ENCODE measurements at regions not wholly inside any gene's neighbourhood (a gene's known extent, or its start where the extent isn't known, plus 50 kb on each side); places are given as distances from the start of the nearest gene placed in this dataset.

- no peak for DNase-seq (ENCODE audit: low read depth)
Measured at GRCh38 chr1:239733995-239734394, 347.6 kb downstream of the CHRM3 start.

- DNase-seq (ENCODE audit: low read depth): no peak
Measured at GRCh38 chr1:239735111-239735510, 348.7 kb downstream of the CHRM3 start.

- DNase-seq (ENCODE audit: low read depth): no peak
Measured at GRCh38 chr1:239736479-239736878, 350.1 kb downstream of the CHRM3 start.

- no peak for DNase-seq (ENCODE audit: low read depth)
Measured at GRCh38 chr1:239739375-239739774, 352.3 kb upstream of the FMN2 start.

- no peak for DNase-seq (ENCODE audit: low read depth)
Measured at GRCh38 chr1:239739919-239740318, 351.8 kb upstream of the FMN2 start.

GRCh38 chr1:239742416-239743109, 349.1 kb upstream of the FMN2 start:
- no peak for DNase-seq (ENCODE audit: low read depth)

GRCh38 chr1:239744851-239745250, 346.8 kb upstream of the FMN2 start:
- no peak for DNase-seq (ENCODE audit: low read depth)

GRCh38 chr1:239755107-239755912, 336.4 kb upstream of the FMN2 start:
- no peak for DNase-seq (ENCODE audit: low read depth)

- DNase-seq (ENCODE audit: low read depth): no peak
Measured at GRCh38 chr1:239757716-239758115, 334.0 kb upstream of the FMN2 start.

GRCh38 chr1:239758756-239759155, 332.9 kb upstream of the FMN2 start:
- no peak for DNase-seq (ENCODE audit: low read depth)

GRCh38 chr1:239761509-239761908, 330.2 kb upstream of the FMN2 start:
- no peak for DNase-seq (ENCODE audit: low read depth)

- no peak for DNase-seq (ENCODE audit: low read depth)
Measured at GRCh38 chr1:239763850-239764249, 327.8 kb upstream of the FMN2 start.

- no peak for DNase-seq (ENCODE audit: low read depth)
Measured at GRCh38 chr1:239764546-239764945, 327.1 kb upstream of the FMN2 start.

- no peak for DNase-seq (ENCODE audit: low read depth)
Measured at GRCh38 chr1:239765163-239765562, 326.5 kb upstream of the FMN2 start.

GRCh38 chr1:239771550-239771949, 320.1 kb upstream of the FMN2 start:
- DNase-seq (ENCODE audit: low read depth): no peak

GRCh38 chr1:239772446-239772845, 319.2 kb upstream of the FMN2 start:
- DNase-seq (ENCODE audit: low read depth): no peak

GRCh38 chr1:239775466-239775865, 316.2 kb upstream of the FMN2 start:
- no peak for DNase-seq (ENCODE audit: low read depth)

GRCh38 chr1:239778208-239778813, 313.4 kb upstream of the FMN2 start:
- DNase-seq (ENCODE audit: low read depth): no peak

GRCh38 chr1:239779962-239780361, 311.7 kb upstream of the FMN2 start:
- no peak for DNase-seq (ENCODE audit: low read depth)

- no peak for DNase-seq (ENCODE audit: low read depth)
Measured at GRCh38 chr1:239784896-239785295, 306.8 kb upstream of the FMN2 start.

GRCh38 chr1:239785576-239785975, 306.1 kb upstream of the FMN2 start:
- DNase-seq (ENCODE audit: low read depth): no peak

- no peak for DNase-seq (ENCODE audit: low read depth)
Measured at GRCh38 chr1:239786464-239786863, 305.2 kb upstream of the FMN2 start.

- DNase-seq (ENCODE audit: low read depth): no peak
Measured at GRCh38 chr1:239792157-239792556, 299.5 kb upstream of the FMN2 start.
